Fibroblast of lung (primary cell): ENCODE measurements at regions not wholly inside any gene's neighbourhood (a gene's known extent, or its start where the extent isn't known, plus 50 kb on each side); places are given as distances from the start of the nearest gene placed in this dataset.

ENCODE experiments used
- DNase-seq, 2 donors: peaks; one replicate each; pipeline versions ENCODE4 v3.0.0 to v3.0.0-alpha.2; 2010; ENCODE audit warnings: low read depth in 2 of 2
- H2AFZ ChIP-seq: 2 replicates; pipeline ENCODE4 v1.5.1; 2012; ENCODE audit warnings: low read length, control low read depth, inconsistent platforms
- H3K27ac ChIP-seq: 2 replicates; pipeline ENCODE4 v1.5.1; 2011; ENCODE audit warnings: low read length, control low read depth; ENCODE audit not compliant: insufficient read depth
- H3K27me3 ChIP-seq: 2 replicates; pipeline ENCODE4 v1.5.1; 2011; ENCODE audit warnings: mild to moderate bottlenecking, low read length; ENCODE audit not compliant: control insufficient read depth, insufficient read depth
- H3K36me3 ChIP-seq: 2 replicates; pipeline ENCODE4 v1.5.1; 2011; ENCODE audit warnings: low read length; ENCODE audit not compliant: control insufficient read depth, insufficient read depth
- H3K4me1 ChIP-seq: 2 replicates; pipeline ENCODE4 v1.5.1; 2011; ENCODE audit warnings: low read length; ENCODE audit not compliant: control insufficient read depth, insufficient read depth; ENCODE audit errors: extremely low read depth
- H3K4me2 ChIP-seq: 2 replicates; pipeline ENCODE4 v1.5.1; 2011; ENCODE audit warnings: low read length, control low read depth; ENCODE audit not compliant: insufficient read depth; ENCODE audit errors: extremely low read depth
- H3K4me3 ChIP-seq, 4 experiments: fragments of 200-600 bp in 1 of 4; sonication (generic) in 1 of 4; replicated peaks in 1 of 4; 2 replicates each; pipeline ENCODE4 v1.5.1; 2011 to 2016; ENCODE audit warnings: low read length in 4 of 4, low read depth in 3 of 4, mild to moderate bottlenecking in 3 of 4, control low read depth in 2 of 4, inconsistent platforms in 1 of 4, mixed read lengths in 1 of 4; ENCODE audit not compliant: insufficient read depth in 1 of 4; ENCODE audit errors: control extremely low read depth in 1 of 4
- H3K79me2 ChIP-seq: 2 replicates; pipeline ENCODE4 v1.5.1; 2012; ENCODE audit warnings: mild to moderate bottlenecking, low read length, inconsistent platforms; ENCODE audit not compliant: control insufficient read depth, insufficient read depth
- H3K9ac ChIP-seq: 2 replicates; pipeline ENCODE4 v1.5.1; 2011; ENCODE audit warnings: mild to moderate bottlenecking, low read length, control low read depth; ENCODE audit not compliant: insufficient read depth
- H3K9me3 ChIP-seq: 2 replicates; pipeline ENCODE4 v1.5.1; 2012; ENCODE audit warnings: low read depth, low read length; ENCODE audit not compliant: control insufficient read depth, insufficient read depth
- H4K20me1 ChIP-seq: 2 replicates; pipeline ENCODE4 v1.5.1; 2011; ENCODE audit warnings: low read length; ENCODE audit not compliant: control insufficient read depth, insufficient read depth; ENCODE audit errors: extremely low read depth
- EZH2 ChIP-seq: IDR thresholded peaks from 2 replicates; pipeline ENCODE4 v1.5.1; 2012; ENCODE audit warnings: low read length, control low read depth, mild to moderate bottlenecking; ENCODE audit errors: missing control alignments
- TF ChIP-seq, protein P1 (sequence below), 2 donors: IDR thresholded peaks in 1 of 2; conservative IDR thresholded peaks in 1 of 2; 1 replicate in 1 of 2; 2 replicates in 1 of 2; pipeline ENCODE4 v1.5.1; 2011 to 2012; ENCODE audit warnings: low read length in 2 of 2, control low read depth in 1 of 2, inconsistent platforms in 1 of 2, low read depth in 1 of 2, mild to moderate bottlenecking in 1 of 2

- no peak for DNase-seq
- Histone ChIP-seq H3K36me3 (no peaks in the 10 kb centered on the region), H3K9ac (no peak overlapping the region), H2AFZ (no peak overlapping the region), H4K20me1 (no peaks in the 10 kb centered on the region), H3K27me3 (no peaks in the 10 kb centered on the region), H3K9me3 (no peaks in the 10 kb centered on the region), H3K27ac (no peak overlapping the region), H3K79me2 (no peaks in the 10 kb centered on the region), H3K4me2 (no peak overlapping the region), H3K4me1 (no peaks in the 10 kb centered on the region), H3K4me3 (no peak overlapping the region)
- TF ChIP-seq, protein P1, sequence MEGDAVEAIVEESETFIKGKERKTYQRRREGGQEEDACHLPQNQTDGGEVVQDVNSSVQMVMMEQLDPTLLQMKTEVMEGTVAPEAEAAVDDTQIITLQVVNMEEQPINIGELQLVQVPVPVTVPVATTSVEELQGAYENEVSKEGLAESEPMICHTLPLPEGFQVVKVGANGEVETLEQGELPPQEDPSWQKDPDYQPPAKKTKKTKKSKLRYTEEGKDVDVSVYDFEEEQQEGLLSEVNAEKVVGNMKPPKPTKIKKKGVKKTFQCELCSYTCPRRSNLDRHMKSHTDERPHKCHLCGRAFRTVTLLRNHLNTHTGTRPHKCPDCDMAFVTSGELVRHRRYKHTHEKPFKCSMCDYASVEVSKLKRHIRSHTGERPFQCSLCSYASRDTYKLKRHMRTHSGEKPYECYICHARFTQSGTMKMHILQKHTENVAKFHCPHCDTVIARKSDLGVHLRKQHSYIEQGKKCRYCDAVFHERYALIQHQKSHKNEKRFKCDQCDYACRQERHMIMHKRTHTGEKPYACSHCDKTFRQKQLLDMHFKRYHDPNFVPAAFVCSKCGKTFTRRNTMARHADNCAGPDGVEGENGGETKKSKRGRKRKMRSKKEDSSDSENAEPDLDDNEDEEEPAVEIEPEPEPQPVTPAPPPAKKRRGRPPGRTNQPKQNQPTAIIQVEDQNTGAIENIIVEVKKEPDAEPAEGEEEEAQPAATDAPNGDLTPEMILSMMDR (conservative IDR thresholded peaks at IDR 0.05 in 1 of 2, IDR thresholded peaks at IDR 0.05 in 1 of 2; ENCODE audit: low read depth in 1 of 2, low read length in 2 of 2): no peak
- no peak for TF ChIP-seq EZH2
These were observed 192.7 kb downstream of the FGFR2 start for GRCh38 chr10:121405549-121405948.

GRCh38 chr10:121405953-121406352, 192.3 kb downstream of the FGFR2 start:
- Histone ChIP-seq H3K4me3 (no peak overlapping the region), H2AFZ (no peak overlapping the region), H3K27ac (no peak overlapping the region), H3K4me2 (no peak overlapping the region), H3K9ac (no peak overlapping the region), H3K9me3 (no peaks in the 10 kb centered on the region), H4K20me1 (no peaks in the 10 kb centered on the region), H3K27me3 (no peaks in the 10 kb centered on the region), H3K79me2 (no peaks in the 10 kb centered on the region), H3K36me3 (no peaks in the 10 kb centered on the region), H3K4me1 (no peaks in the 10 kb centered on the region)
- no peak for TF ChIP-seq EZH2
- TF ChIP-seq, protein P1 (conservative IDR thresholded peaks at IDR 0.05 in 1 of 2, IDR thresholded peaks at IDR 0.05 in 1 of 2; ENCODE audit: low read depth in 1 of 2, low read length in 2 of 2): no peak
- no peak for DNase-seq

DNA sequence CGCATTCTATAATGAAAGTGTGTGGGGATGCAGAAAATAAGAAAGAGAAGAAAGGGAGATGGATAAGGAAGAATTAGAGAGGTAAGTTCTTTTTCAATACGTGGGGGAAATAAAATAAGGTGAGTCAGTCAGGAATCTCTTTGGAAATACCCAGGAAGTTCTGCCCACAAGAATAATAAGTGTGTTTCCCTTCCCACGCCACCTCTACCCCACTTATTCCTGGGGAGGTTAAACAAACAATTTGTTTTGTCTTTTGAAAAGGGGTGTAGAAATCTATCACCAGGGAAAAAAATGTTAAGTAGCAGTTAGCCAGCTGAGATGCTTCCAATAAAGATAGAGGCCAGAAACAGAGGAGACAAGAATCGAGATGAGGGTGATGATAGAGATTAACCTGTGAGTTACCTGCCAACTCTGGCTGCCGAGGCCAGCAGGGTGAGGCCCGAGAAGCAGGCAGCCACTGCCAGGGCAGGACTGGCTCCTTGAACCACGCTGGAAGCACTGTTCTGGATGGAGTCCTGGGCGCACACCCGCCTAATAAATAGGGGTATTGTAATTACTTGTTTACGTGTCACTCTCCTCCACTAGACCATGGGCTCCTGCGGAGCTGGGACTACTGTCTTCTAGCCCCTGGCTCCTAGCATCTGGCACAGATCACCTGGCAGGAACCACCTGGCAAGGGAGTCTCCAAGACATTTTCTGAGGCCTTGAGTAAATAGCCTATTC, 191.3 kb downstream of the FGFR2 start:
- DNase-seq: peak in 1 of 2 donors; percentile 24
- Histone ChIP-seq H3K9me3 (no peaks in the 10 kb centered on the region), H4K20me1 (no peaks in the 10 kb centered on the region), H3K27ac (no peak overlapping the region), H3K79me2 (no peaks in the 10 kb centered on the region), H3K4me3 (no peak overlapping the region), H3K36me3 (no peaks in the 10 kb centered on the region), H3K27me3 (no peaks in the 10 kb centered on the region), H3K4me1 (no peaks in the 10 kb centered on the region), H2AFZ (no peak overlapping the region), H3K9ac (no peak overlapping the region), H3K4me2 (no peak overlapping the region)
- TF ChIP-seq, protein P1 (conservative IDR thresholded peaks at IDR 0.05 in 1 of 2, IDR thresholded peaks at IDR 0.05 in 1 of 2; ENCODE audit: low read depth in 1 of 2, low read length in 2 of 2): no peak
- no peak for TF ChIP-seq EZH2
